ENCODE measurements at regions not wholly inside any gene's neighbourhood (a gene's known extent, or its start where the extent isn't known, plus 50 kb on each side); places are given as distances from the start of the nearest gene placed in this dataset.

DNA sequence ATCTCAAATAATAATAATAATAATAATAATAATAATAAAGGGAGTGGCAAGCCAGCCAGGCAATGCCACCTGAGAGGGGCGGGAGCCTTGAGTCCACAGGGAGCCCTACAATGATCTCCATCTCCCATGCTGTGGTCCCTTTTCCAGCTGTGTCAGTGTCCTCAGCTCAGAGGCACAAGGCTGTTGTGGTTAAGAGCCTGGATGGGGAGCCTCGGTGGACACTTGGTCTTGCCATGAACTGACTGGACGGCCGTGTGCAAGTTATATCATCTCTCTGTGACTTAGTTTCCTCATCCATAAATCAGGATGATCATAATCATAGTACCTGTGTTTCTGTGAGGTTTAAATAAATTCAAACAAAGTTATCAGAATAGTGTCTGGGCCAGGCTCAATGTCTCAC is 127.8 kb upstream of the TIAM1 start:
- no peak overlapping the region for H3K4me3 ChIP-seq (ENCODE audit: low read depth, low read length)
- no peak for TF ChIP-seq CTCF (IDR thresholded peaks at IDR 0.05; ENCODE audit: borderline replicate concordance, insufficient read depth, low read depth, low read length)

DNA sequence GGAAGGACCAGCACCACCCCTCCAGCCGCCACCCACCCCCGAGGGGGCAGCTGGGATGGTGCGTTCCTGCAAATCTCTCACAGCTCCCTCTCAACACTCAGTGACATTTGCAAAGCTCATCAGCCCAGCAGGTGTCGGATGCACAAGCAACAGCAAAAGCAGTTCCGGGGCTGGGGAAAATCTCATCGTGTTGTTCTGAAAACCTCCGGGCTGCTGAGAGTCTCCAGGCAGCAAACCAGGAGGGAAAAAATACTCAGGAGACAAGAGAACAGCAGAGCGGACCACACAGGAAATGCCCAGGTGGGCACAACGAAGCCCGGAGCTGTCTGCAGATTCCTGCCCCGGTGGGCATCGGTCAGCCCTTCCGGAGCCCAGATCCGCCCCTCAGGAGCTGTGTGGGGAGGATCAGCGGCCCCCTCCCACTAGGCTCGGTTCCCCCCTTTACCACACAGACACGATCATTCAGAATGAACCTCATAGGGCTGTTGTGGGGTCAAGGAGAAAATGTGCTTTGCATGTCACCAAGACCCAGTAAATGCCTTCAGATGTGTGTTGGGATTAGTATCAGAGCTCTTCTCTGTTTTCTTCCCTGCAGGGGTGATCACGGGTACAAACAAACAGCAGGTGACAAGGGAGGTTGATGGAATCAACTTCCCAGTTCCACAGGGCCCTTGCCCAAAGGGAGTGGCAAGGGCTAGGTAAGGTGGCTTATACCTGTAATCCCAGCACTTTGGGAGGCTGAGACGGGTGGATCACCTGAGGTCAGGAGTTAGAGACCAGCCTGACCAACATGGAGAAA is 127.0 kb upstream of the TIAM1 start:
- H3K4me3 ChIP-seq (ENCODE audit: low read depth, low read length): no peak overlapping the region
- TF ChIP-seq CTCF (IDR thresholded peaks at IDR 0.05; ENCODE audit: borderline replicate concordance, insufficient read depth, low read depth, low read length): no peak

- no peak overlapping the region for H3K4me3 ChIP-seq (ENCODE audit: low read depth, low read length)
- TF ChIP-seq CTCF (IDR thresholded peaks at IDR 0.05; ENCODE audit: borderline replicate concordance, insufficient read depth, low read depth, low read length): no peak
Measured at GRCh38 chr21:31460980-31461379, 116.9 kb upstream of the TIAM1 start.

DNA sequence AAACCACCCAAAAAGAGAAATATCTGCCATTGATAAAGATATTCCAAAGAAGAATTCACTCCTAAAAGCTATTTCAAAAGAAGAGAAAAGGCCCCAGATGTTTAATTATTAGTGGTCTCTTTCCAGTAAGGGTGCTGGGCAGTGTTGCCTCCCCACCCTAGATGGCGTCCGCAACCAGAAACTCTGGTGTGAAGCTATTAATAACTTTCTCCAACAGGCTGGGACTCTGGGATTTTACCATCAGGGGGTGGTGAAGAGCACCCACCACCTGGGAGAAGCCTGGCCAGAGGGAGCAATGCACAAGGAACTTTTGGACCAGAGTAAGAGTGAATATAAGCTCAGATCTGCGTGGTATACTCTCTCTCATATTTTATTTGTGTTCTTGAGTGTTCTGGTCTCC is 115.4 kb upstream of the TIAM1 start:
- no peak overlapping the region for H3K4me3 ChIP-seq (ENCODE audit: low read depth, low read length)
- no peak for TF ChIP-seq CTCF (IDR thresholded peaks at IDR 0.05; ENCODE audit: borderline replicate concordance, insufficient read depth, low read depth, low read length)

DNA sequence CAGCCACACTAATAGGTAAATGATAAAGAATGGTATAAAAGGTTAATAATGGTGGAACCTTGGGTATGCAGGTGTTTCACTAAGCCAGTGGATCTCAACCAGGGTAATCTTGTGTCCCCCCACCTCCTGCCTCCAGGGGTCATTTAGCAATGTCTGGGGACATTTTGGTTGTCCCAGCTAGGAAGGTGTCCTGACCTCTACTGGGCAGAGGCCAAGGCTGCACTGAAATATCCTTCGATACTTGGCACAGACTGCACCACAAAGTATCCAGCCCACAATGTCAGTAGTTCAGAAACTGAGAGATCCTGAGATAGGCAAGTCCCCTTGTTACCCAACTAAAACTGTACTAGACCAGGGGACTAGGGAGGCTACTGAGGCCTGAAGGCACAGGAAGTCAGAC is 113.6 kb upstream of the TIAM1 start:
- TF ChIP-seq CTCF (IDR thresholded peaks at IDR 0.05; ENCODE audit: borderline replicate concordance, insufficient read depth, low read depth, low read length): no peak

GRCh38 chr21:31456201-31456600 is 112.1 kb upstream of the TIAM1 start:
- no peak for TF ChIP-seq CTCF (IDR thresholded peaks at IDR 0.05; ENCODE audit: borderline replicate concordance, insufficient read depth, low read depth, low read length)
- H3K4me3 ChIP-seq (ENCODE audit: low read depth, low read length): no peak overlapping the region

More for the DNA sequence above, 113.6 kb upstream of the TIAM1 start:
- no peak overlapping the region for H3K4me3 ChIP-seq (ENCODE audit: low read depth, low read length)

GRCh38 chr21:31455506-31455905 is 111.4 kb upstream of the TIAM1 start:
- TF ChIP-seq CTCF (IDR thresholded peaks at IDR 0.05; ENCODE audit: borderline replicate concordance, insufficient read depth, low read depth, low read length): no peak
- H3K4me3 ChIP-seq (ENCODE audit: low read depth, low read length): no peak overlapping the region

Measured in GM12875 (cell line).